Neural progenitor cell (in vitro differentiated cells): ENCODE measurements at regions not wholly inside any gene's neighbourhood (a gene's known extent, or its start where the extent isn't known, plus 50 kb on each side); places are given as distances from the start of the nearest gene placed in this dataset.
A peak's percentile ranks its signal among the peaks of the same experiment; 100 is the strongest.
"Not testable (repeated sequence)": the region's sequence is repeated elsewhere in the genome, so short reads cannot be mapped to it uniquely, and the experiment has no call there.

ENCODE experiments used
- DNase-seq: peaks from one replicate; pipeline ENCODE4 v3.0.0-alpha.2; 2016; ENCODE audit warnings: low spot score
- H2AFZ ChIP-seq: fragments of 200-600 bp; sonication (generic); replicated peaks from 2 replicates; pipeline ENCODE4 v1.6.1; 2016; ENCODE audit warnings: antibody characterized with exemption
- H3F3A ChIP-seq: fragments of 200-600 bp; sonication (generic); 2 replicates; pipeline ENCODE4 v1.6.1; 2016; ENCODE audit warnings: antibody characterized with exemption, low read depth
- H3K27ac ChIP-seq: fragments of 200-600 bp; sonication (generic); 2 replicates; pipeline ENCODE4 v1.5.1; 2016; ENCODE audit warnings: mild to moderate bottlenecking
- H3K27me3 ChIP-seq: fragments of 200-600 bp; sonication (generic); 2 replicates; pipeline ENCODE4 v1.6.1; 2016; ENCODE audit warnings: mild to moderate bottlenecking, moderate library complexity
- H3K36me3 ChIP-seq: fragments of 200-600 bp; sonication (generic); 2 replicates; pipeline ENCODE4 v1.5.1; 2016
- H3K4me1 ChIP-seq: fragments of 200-600 bp; sonication (generic); 2 replicates; pipeline ENCODE4 v1.6.1; 2016; ENCODE audit warnings: mixed run types
- H3K4me2 ChIP-seq: fragments of 200-600 bp; sonication (generic); 2 replicates; pipeline ENCODE4 v1.6.1; 2016
- H3K4me3 ChIP-seq: fragments of 200-600 bp; sonication (generic); 2 replicates; pipeline ENCODE4 v1.5.1; 2016
- H3K79me2 ChIP-seq: fragments of 200-600 bp; sonication (generic); 2 replicates; pipeline ENCODE4 v1.6.1; 2016; ENCODE audit warnings: low read depth
- H3K9ac ChIP-seq: fragments of 200-600 bp; sonication (generic); 2 replicates; pipeline ENCODE4 v1.6.1; 2016
- H3K9me3 ChIP-seq: fragments of 200-600 bp; sonication (generic); 2 replicates; pipeline ENCODE4 v1.5.1; 2016; ENCODE audit warnings: low read depth
- H4K20me1 ChIP-seq: fragments of 200-600 bp; sonication (generic); 2 replicates; pipeline ENCODE4 v1.6.1; 2016; ENCODE audit warnings: low read depth
- H3K27ac Mint-ChIP-seq: 3 replicates; pipeline ENCODE4 v1.8.0; 2021; ENCODE audit warnings: mixed read lengths
- H3K27me3 Mint-ChIP-seq: 2 replicates; pipeline ENCODE4 v1.8.0; 2022; ENCODE audit warnings: low read depth, mild to moderate bottlenecking, inconsistent platforms, moderate library complexity, mixed read lengths; ENCODE audit not compliant: insufficient read depth
- H3K36me3 Mint-ChIP-seq: 3 replicates; pipeline ENCODE4 v1.8.0; 2021; ENCODE audit warnings: mixed read lengths
- H3K4me1 Mint-ChIP-seq: 3 replicates; pipeline ENCODE4 v1.8.0; 2021; ENCODE audit warnings: mixed read lengths
- H3K4me3 Mint-ChIP-seq: 3 replicates; pipeline ENCODE4 v1.8.0; 2021; ENCODE audit warnings: mild to moderate bottlenecking, moderate library complexity, mixed read lengths
- H3K9me3 Mint-ChIP-seq: 3 replicates; pipeline ENCODE4 v1.8.0; 2020; ENCODE audit warnings: mixed read lengths
- EZH2 ChIP-seq: fragments of 200-600 bp; sonication (generic); IDR thresholded peaks from 2 replicates; pipeline ENCODE4 v1.6.1; 2017; ENCODE audit warnings: antibody characterized with exemption, mild to moderate bottlenecking, moderate library complexity
- EZH2phosphoT487 ChIP-seq: fragments of 200-600 bp; sonication (generic); IDR thresholded peaks from 2 replicates; pipeline ENCODE4 v1.6.1; 2017; ENCODE audit warnings: antibody characterized with exemption
- TF ChIP-seq, protein P1 (sequence below): fragments of 200-600 bp; sonication (generic); IDR thresholded peaks from 2 replicates; pipeline ENCODE4 v1.5.1; 2017; ENCODE audit warnings: antibody characterized with exemption, mild to moderate bottlenecking

DNA sequence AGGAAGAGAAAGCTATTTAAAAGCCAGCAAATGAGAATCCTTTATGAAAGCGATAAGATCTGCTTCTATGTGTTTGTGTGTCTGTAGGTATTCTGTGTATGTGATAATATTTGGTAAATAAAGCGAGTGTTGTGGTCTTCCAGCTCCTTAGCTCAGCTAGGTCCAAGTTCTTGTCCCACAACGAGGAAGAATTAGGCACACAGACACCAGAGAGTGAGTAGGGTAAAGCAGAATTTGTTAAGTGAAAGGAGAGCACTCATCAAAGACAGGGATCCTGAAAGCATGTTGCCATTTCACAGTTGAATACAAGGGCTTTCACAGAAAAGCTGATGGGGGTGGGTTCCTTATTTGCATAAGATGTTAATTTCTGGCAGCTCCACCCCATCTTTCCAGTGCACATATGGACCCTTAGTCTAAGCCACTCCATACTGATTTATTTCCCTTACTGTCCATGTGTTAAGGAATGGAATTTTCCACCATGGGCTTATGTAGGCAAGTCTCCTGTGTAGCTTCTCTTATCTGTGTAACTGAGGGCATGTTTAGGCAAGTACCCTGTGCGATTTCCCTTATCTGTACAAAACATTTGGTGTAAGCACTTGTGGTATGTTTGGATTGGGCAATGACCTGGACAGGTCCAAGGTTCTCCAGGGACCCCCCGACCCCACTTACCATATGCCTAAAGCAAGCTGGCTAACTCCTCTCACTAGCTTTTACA, 165.9 kb upstream of the VIPR2 start:
- TF ChIP-seq, protein P1, sequence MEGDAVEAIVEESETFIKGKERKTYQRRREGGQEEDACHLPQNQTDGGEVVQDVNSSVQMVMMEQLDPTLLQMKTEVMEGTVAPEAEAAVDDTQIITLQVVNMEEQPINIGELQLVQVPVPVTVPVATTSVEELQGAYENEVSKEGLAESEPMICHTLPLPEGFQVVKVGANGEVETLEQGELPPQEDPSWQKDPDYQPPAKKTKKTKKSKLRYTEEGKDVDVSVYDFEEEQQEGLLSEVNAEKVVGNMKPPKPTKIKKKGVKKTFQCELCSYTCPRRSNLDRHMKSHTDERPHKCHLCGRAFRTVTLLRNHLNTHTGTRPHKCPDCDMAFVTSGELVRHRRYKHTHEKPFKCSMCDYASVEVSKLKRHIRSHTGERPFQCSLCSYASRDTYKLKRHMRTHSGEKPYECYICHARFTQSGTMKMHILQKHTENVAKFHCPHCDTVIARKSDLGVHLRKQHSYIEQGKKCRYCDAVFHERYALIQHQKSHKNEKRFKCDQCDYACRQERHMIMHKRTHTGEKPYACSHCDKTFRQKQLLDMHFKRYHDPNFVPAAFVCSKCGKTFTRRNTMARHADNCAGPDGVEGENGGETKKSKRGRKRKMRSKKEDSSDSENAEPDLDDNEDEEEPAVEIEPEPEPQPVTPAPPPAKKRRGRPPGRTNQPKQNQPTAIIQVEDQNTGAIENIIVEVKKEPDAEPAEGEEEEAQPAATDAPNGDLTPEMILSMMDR = no peak
- TF ChIP-seq EZH2phosphoT487 (no peak), EZH2 (no peak)
- no peaks in the 10 kb centered on the region for H3K4me1 Mint-ChIP-seq
- no peaks in the 10 kb centered on the region for H3K27me3 ChIP-seq
- H3K36me3 ChIP-seq = no peaks in the 10 kb centered on the region
- no peak overlapping the region for H3K4me3 Mint-ChIP-seq
- no peaks in the 10 kb centered on the region for H3K36me3 Mint-ChIP-seq
- no peak overlapping the region for H3K27ac Mint-ChIP-seq
- no peak overlapping the region for H3K4me2 ChIP-seq
- peak overlapping the region; percentile 42 for H2AFZ ChIP-seq
- H3K9me3 ChIP-seq = no peaks in the 10 kb centered on the region
- H3K79me2 ChIP-seq = no peaks in the 10 kb centered on the region
- no peak overlapping the region for H3K4me3 ChIP-seq
- no peak overlapping the region for H3K9ac ChIP-seq
- H3K9me3 Mint-ChIP-seq = peaks cover 2% of the 10 kb centered on the region
- H3K4me1 ChIP-seq = no peaks in the 10 kb centered on the region
- no peaks in the 10 kb centered on the region for H4K20me1 ChIP-seq
- H3F3A ChIP-seq = no peaks in the 10 kb centered on the region
- H3K27me3 Mint-ChIP-seq = peaks cover 3% of the 10 kb centered on the region
- H3K27ac ChIP-seq = no peak overlapping the region
- DNase-seq = no peak

DNA sequence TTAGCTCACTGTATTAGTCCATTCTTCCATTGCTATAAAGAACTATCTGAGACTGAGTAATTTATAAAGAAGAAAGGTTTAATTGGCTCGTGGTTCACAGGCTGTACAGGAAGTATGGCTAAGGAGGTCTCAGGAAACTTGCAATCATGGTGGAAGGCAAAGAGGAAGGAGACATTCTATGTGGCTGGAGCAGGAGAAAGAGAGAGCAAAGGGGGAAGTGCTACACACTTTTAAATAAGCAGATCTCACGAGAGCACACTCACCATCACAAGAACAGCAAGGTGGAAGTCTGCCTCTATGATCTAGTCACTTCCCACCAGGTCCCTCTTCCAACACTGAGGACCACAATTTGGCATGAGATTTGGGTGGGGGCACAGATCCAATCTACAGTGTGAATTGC, 164.5 kb upstream of the VIPR2 start:
- H3K4me1 ChIP-seq, DNase-seq, H3K36me3 Mint-ChIP-seq, H3F3A ChIP-seq, H2AFZ ChIP-seq, H3K9me3 ChIP-seq, H3K4me3 Mint-ChIP-seq, H3K27me3 Mint-ChIP-seq, H3K79me2 ChIP-seq, H3K4me1 Mint-ChIP-seq, H3K36me3 ChIP-seq, H3K27ac Mint-ChIP-seq, H3K9ac ChIP-seq, H3K4me2 ChIP-seq, H3K4me3 ChIP-seq, H4K20me1 ChIP-seq, H3K27me3 ChIP-seq, H3K27ac ChIP-seq, H3K9me3 Mint-ChIP-seq: not testable (repeated sequence)

DNA sequence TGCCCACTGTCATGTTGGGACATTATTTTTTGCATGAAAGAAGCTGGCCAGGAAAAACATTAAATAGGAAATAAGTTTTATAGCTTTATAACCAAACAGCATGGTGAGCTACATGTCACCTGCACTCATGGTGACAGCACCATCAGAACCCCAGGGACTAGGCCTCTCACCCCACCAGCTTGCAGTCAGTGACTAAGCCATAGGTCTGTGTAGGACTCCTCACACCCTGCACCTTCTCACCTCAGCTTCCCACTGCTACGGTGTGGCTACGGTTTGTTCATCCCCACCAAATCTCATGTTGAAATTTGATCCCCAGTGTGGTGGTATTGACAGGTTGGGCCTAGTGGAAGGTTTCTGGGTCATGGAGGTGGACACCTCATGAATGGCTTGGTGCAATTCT, 161.3 kb upstream of the VIPR2 start:
- H3K36me3 Mint-ChIP-seq = no peaks in the 10 kb centered on the region
- H3K4me3 Mint-ChIP-seq = no peak overlapping the region
- no peak overlapping the region for H3K27ac Mint-ChIP-seq
- no peak overlapping the region for H3K9ac ChIP-seq
- H3K27me3 ChIP-seq = no peaks in the 10 kb centered on the region
- H2AFZ ChIP-seq = no peak overlapping the region
- no peaks in the 10 kb centered on the region for H3K27me3 Mint-ChIP-seq
- DNase-seq = no peak
- TF ChIP-seq EZH2 (no peak), EZH2phosphoT487 (no peak)
- TF ChIP-seq, protein P1 = no peak
- no peaks in the 10 kb centered on the region for H3K36me3 ChIP-seq
- H3K79me2 ChIP-seq = no peaks in the 10 kb centered on the region
- no peak overlapping the region for H3K27ac ChIP-seq
- no peak overlapping the region for H3K4me2 ChIP-seq
- H3K9me3 Mint-ChIP-seq = peaks cover 6% of the 10 kb centered on the region
- no peaks in the 10 kb centered on the region for H3K4me1 ChIP-seq
- no peaks in the 10 kb centered on the region for H3K9me3 ChIP-seq
- H3K4me3 ChIP-seq = no peak overlapping the region
- no peaks in the 10 kb centered on the region for H3K4me1 Mint-ChIP-seq
- H4K20me1 ChIP-seq = no peaks in the 10 kb centered on the region
- H3F3A ChIP-seq = no peaks in the 10 kb centered on the region

DNA sequence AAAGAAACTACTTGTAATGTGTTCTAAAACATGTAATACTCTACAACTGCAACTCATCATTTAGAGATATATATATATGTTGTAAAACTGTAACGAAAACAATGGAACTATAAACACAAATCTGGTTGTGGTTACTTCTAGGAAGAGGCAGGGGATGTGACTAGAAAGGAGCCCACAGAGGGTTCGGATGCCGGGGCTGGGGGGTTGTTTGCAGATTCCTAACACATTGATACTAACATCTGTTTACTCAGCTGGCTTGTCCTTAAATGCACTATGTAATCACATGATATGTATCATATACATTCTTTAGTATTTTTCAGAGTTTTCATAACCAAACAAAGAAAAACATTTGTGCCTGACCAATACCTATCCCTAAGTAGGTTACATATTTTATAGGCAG, 160.5 kb upstream of the VIPR2 start:
- H3K4me1 ChIP-seq, H3K9me3 Mint-ChIP-seq, H2AFZ ChIP-seq, H3K4me3 ChIP-seq, H3K9me3 ChIP-seq, H3K4me2 ChIP-seq, H3F3A ChIP-seq, H3K27ac ChIP-seq, H3K79me2 ChIP-seq, H3K27me3 ChIP-seq, H3K9ac ChIP-seq, H3K36me3 ChIP-seq, H3K27me3 Mint-ChIP-seq, H3K4me3 Mint-ChIP-seq, H4K20me1 ChIP-seq, H3K4me1 Mint-ChIP-seq, DNase-seq, H3K27ac Mint-ChIP-seq, H3K36me3 Mint-ChIP-seq: not testable (repeated sequence)

DNA sequence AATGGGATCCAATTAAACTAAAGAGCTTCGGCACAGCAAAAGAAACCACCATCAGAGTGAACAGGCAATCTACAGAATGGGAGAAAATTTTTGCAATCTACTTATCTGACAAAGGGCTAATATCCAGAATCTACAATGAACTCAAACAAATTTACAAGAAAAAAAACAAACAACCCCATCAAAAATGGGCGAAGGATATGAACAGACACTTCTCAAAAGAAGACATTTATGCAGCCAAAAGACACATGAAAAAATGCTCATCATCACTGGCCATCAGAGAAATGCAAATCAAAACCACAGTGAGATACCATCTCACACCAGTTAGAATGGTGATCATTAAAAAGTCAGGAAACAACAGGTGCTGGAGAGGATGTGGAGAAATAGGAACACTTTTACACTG, 158.8 kb upstream of the VIPR2 start:
- not testable (repeated sequence) for DNase-seq, H3K27me3 ChIP-seq, H3K27me3 Mint-ChIP-seq

More for the DNA sequence above, 158.8 kb upstream of the VIPR2 start:
- not testable (repeated sequence) for H3K4me2 ChIP-seq, H3F3A ChIP-seq, H3K9ac ChIP-seq, H3K79me2 ChIP-seq, H3K4me3 ChIP-seq, H3K4me3 Mint-ChIP-seq, H2AFZ ChIP-seq, H3K36me3 ChIP-seq, H3K4me1 Mint-ChIP-seq, H3K9me3 ChIP-seq, H3K9me3 Mint-ChIP-seq, H3K36me3 Mint-ChIP-seq, H3K27ac ChIP-seq, H3K4me1 ChIP-seq, H4K20me1 ChIP-seq, H3K27ac Mint-ChIP-seq
